ENCODE measurements at regions not wholly inside any gene's neighbourhood (a gene's known extent, or its start where the extent isn't known, plus 50 kb on each side); places are given as distances from the start of the nearest gene placed in this dataset.

- intact Hi-C loops (cut with DNase I; ENCODE audit: low total_unique reads) = no loop called here
- Histone ChIP-seq H3K36me3 (no peaks in the 10 kb centered on the region), H3K27ac (peak overlapping the region; percentile 65 to 78), H3K9me3 (no peaks in the 10 kb centered on the region), H3K27me3 (no peaks in the 10 kb centered on the region), H3K4me1 (peaks cover 0 to 4% of the 10 kb centered on the region in 2 donors), H3K4me3 (no peak overlapping the region)
- peak in 1 of 2 donors; percentile 49 for DNase-seq
- TF ChIP-seq, protein P1, sequence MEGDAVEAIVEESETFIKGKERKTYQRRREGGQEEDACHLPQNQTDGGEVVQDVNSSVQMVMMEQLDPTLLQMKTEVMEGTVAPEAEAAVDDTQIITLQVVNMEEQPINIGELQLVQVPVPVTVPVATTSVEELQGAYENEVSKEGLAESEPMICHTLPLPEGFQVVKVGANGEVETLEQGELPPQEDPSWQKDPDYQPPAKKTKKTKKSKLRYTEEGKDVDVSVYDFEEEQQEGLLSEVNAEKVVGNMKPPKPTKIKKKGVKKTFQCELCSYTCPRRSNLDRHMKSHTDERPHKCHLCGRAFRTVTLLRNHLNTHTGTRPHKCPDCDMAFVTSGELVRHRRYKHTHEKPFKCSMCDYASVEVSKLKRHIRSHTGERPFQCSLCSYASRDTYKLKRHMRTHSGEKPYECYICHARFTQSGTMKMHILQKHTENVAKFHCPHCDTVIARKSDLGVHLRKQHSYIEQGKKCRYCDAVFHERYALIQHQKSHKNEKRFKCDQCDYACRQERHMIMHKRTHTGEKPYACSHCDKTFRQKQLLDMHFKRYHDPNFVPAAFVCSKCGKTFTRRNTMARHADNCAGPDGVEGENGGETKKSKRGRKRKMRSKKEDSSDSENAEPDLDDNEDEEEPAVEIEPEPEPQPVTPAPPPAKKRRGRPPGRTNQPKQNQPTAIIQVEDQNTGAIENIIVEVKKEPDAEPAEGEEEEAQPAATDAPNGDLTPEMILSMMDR (IDR thresholded peaks at IDR 0.05) = no peak
- no peak for TF ChIP-seq POLR2A (IDR thresholded peaks at IDR 0.05)
These were observed 84.9 kb downstream of the ZNF365 start for GRCh38 chr10:62459072-62459471.

GRCh38 chr10:62459500-62459899 is 85.3 kb downstream of the ZNF365 start:
- intact Hi-C loops (cut with DNase I; ENCODE audit: low total_unique reads) = no loop called here
- Histone ChIP-seq H3K9me3 (no peaks in the 10 kb centered on the region), H3K27me3 (no peaks in the 10 kb centered on the region), H3K27ac (peak overlapping the region; percentile 65 to 78), H3K4me3 (no peak overlapping the region), H3K36me3 (no peaks in the 10 kb centered on the region), H3K4me1 (peaks cover 0 to 4% of the 10 kb centered on the region in 2 donors)
- DNase-seq = no peak
- TF ChIP-seq, protein P1 (IDR thresholded peaks at IDR 0.05) = no peak
- no peak for TF ChIP-seq POLR2A (IDR thresholded peaks at IDR 0.05)

DNA sequence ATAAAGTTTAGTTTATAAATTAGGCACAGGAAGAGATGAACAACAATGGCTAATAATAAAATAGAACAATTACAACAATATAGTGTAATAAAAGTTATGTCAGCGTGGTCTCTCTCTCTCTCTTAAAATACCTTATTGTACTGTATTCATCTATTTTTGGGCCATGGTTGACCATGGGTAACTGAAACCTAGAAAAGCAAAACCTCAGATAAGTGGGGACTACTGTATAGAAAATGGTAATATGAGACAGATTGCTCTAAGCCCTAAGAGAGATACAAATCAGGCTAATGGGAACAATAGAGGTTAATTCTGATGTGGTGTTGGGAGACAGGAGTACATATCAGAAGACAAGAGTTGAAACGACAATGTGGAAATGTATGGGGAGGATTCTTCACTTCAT is 86.2 kb downstream of the ZNF365 start:
- Histone ChIP-seq H3K27ac (peak overlapping the region; percentile 65 to 78), H3K4me1 (peaks cover 0 to 4% of the 10 kb centered on the region in 2 donors), H3K4me3 (no peak overlapping the region), H3K9me3 (no peaks in the 10 kb centered on the region), H3K36me3 (no peaks in the 10 kb centered on the region), H3K27me3 (no peaks in the 10 kb centered on the region)
- intact Hi-C loops (cut with DNase I; ENCODE audit: low total_unique reads) = no loop called here
- TF ChIP-seq, protein P1 (IDR thresholded peaks at IDR 0.05) = no peak
- no peak for TF ChIP-seq POLR2A (IDR thresholded peaks at IDR 0.05)
- no peak for DNase-seq

- Histone ChIP-seq H3K36me3 (no peaks in the 10 kb centered on the region), H3K4me3 (no peak overlapping the region)
- intact Hi-C loops (cut with DNase I; ENCODE audit: low total_unique reads) = no loop called here
These were observed 87.0 kb downstream of the ZNF365 start for GRCh38 chr10:62461120-62461519.

DNA sequence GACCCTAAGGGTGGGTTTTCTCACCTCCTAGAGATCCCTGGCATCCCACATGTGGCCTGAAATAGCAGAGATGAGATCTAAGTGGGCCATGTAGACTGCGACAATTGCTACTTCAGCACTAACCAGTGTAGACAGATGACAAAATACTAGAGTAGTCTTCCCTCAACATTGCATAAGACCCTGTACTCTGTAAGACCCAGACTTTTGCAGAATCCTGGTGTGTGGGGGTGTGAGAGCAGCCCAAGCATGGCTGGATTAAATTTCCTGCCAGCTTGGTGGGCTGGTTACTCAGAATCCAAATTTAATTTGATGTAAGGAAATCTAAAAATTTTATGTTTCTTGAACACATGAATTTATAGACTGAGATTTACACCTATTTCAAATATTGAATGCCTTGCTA is 88.3 kb downstream of the ZNF365 start:
- DNase-seq = no peak
- H3K27me3 ChIP-seq = no peaks in the 10 kb centered on the region
- no peaks in the 10 kb centered on the region for H3K36me3 ChIP-seq
- no peak overlapping the region for H3K4me3 ChIP-seq
- no peak overlapping the region for H3K27ac ChIP-seq
- no peaks in the 10 kb centered on the region for H3K9me3 ChIP-seq
- intact Hi-C loops (cut with DNase I; ENCODE audit: low total_unique reads) = no loop called here
- H3K4me1 ChIP-seq = no peaks in the 10 kb centered on the region
- TF ChIP-seq, protein P1 (IDR thresholded peaks at IDR 0.05) = no peak
- TF ChIP-seq POLR2A (IDR thresholded peaks at IDR 0.05) = no peak

More at GRCh38 chr10:62461120-62461519, 87.0 kb downstream of the ZNF365 start:
- TF ChIP-seq, protein P1 (IDR thresholded peaks at IDR 0.05) = no peak
- no peak for TF ChIP-seq POLR2A (IDR thresholded peaks at IDR 0.05)
- Histone ChIP-seq H3K27ac (peak overlapping the region; percentile 65 to 78), H3K4me1 (no peaks in the 10 kb centered on the region), H3K9me3 (no peaks in the 10 kb centered on the region), H3K27me3 (no peaks in the 10 kb centered on the region)
- DNase-seq = peak; percentile 50 to 54
